Kidney epithelial cell (primary cell): ENCODE measurements at regions not wholly inside any gene's neighbourhood (a gene's known extent, or its start where the extent isn't known, plus 50 kb on each side); places are given as distances from the start of the nearest gene placed in this dataset.

Source experiments
- DNase-seq: peaks from one replicate; pipeline ENCODE4 v3.0.0-alpha.2; 2010; ENCODE audit warnings: low read depth
- H3K27me3 ChIP-seq: 2 replicates; pipeline ENCODE4 v1.6.0; 2011; ENCODE audit warnings: low read length; ENCODE audit not compliant: control insufficient read depth, insufficient read depth
- H3K36me3 ChIP-seq: 2 replicates; pipeline ENCODE4 v1.5.1; 2011; ENCODE audit warnings: low read length; ENCODE audit not compliant: control insufficient read depth, insufficient read depth
- H3K4me3 ChIP-seq: 2 replicates; pipeline ENCODE4 v1.5.1; 2011; ENCODE audit warnings: low read depth, mild to moderate bottlenecking, control low read depth, low read length
- TF ChIP-seq, protein P1 (sequence below): IDR thresholded peaks from 2 replicates; pipeline ENCODE4 v1.5.1; 2011; ENCODE audit warnings: mild to moderate bottlenecking, moderate library complexity, low read length, control low read depth, inconsistent platforms; ENCODE audit not compliant: insufficient read depth, poor library complexity, severe bottlenecking

GRCh38 chr11:37613031-37613430 lies 1015.0 kb upstream of the RAG2 start:
- Histone ChIP-seq H3K27me3 (no peaks in the 10 kb centered on the region), H3K4me3 (no peak overlapping the region), H3K36me3 (no peaks in the 10 kb centered on the region)
- no peak for DNase-seq
- TF ChIP-seq, protein P1, sequence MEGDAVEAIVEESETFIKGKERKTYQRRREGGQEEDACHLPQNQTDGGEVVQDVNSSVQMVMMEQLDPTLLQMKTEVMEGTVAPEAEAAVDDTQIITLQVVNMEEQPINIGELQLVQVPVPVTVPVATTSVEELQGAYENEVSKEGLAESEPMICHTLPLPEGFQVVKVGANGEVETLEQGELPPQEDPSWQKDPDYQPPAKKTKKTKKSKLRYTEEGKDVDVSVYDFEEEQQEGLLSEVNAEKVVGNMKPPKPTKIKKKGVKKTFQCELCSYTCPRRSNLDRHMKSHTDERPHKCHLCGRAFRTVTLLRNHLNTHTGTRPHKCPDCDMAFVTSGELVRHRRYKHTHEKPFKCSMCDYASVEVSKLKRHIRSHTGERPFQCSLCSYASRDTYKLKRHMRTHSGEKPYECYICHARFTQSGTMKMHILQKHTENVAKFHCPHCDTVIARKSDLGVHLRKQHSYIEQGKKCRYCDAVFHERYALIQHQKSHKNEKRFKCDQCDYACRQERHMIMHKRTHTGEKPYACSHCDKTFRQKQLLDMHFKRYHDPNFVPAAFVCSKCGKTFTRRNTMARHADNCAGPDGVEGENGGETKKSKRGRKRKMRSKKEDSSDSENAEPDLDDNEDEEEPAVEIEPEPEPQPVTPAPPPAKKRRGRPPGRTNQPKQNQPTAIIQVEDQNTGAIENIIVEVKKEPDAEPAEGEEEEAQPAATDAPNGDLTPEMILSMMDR = no peak

DNA sequence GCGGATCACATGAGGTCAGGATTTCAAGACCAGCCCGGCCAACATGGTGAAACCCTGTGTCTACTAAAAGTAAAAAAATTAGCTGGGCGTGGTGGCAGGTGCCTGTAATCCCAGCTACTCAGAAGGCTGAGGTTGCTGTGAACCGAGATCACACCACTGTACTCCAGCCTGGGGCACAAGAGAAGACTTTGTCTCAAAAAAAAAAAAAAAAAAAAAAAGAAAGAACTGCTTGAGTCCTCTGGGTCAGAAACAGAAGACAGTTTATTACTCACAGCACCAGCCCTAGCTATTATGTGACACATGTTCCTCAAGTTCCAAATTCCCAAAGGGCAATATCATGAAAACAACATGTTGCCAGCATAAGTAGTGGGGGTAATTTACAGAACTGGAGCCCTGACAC lies 1014.1 kb upstream of the RAG2 start:
- no peaks in the 10 kb centered on the region for H3K27me3 ChIP-seq
- no peak for DNase-seq
- TF ChIP-seq, protein P1 = no peak
- H3K4me3 ChIP-seq = no peak overlapping the region
- H3K36me3 ChIP-seq = no peaks in the 10 kb centered on the region

DNA sequence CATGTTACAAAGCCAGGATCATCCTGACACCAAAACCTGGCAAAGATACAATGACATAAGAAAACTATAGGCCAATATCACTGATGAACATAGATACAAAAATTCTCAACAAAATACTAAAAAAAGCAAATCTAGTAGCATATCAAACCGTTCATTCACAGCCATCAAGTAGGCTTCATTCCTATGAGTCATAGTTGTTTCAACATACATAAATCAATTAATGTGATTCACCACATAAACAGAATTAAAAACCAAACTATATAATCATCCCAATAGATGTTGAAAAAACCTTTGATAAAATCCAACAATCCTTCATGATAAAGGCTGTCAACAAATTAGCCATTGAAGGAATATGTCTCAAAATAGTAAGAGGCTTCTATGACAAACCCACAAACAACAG lies 1007.2 kb upstream of the RAG2 start:
- no peaks in the 10 kb centered on the region for H3K36me3 ChIP-seq
- TF ChIP-seq, protein P1 = no peak
- no peak overlapping the region for H3K4me3 ChIP-seq
- H3K27me3 ChIP-seq = no peaks in the 10 kb centered on the region
- DNase-seq = no peak

GRCh38 chr11:37598381-37598780 lies 1000.3 kb upstream of the RAG2 start:
- Histone ChIP-seq H3K4me3 (no peak overlapping the region), H3K27me3 (no peaks in the 10 kb centered on the region), H3K36me3 (no peaks in the 10 kb centered on the region)
- DNase-seq = no peak
- TF ChIP-seq, protein P1 = no peak

GRCh38 chr11:37597776-37598175 lies 999.7 kb upstream of the RAG2 start:
- no peak overlapping the region for H3K4me3 ChIP-seq
- TF ChIP-seq, protein P1 = no peak

DNA sequence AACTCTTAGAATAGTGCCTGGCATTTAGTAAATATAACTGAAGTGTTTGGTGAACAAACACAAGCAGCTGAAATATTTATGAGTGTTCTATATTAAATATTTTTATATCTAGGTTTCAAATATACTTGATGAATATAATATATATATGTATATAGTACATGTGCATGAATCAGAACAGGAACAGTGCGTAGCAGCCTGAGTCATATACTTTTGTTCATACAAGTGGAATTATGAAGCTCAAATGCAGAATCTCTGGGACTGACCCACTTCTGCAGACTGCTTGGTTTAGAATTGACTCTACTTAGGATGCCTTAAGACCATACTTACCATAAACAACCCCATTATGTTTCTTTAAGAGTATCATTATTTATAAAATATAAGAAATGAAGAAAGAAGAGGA lies 997.8 kb upstream of the RAG2 start:
- Histone ChIP-seq H3K36me3 (no peaks in the 10 kb centered on the region), H3K4me3 (no peak overlapping the region), H3K27me3 (no peaks in the 10 kb centered on the region)
- DNase-seq = no peak
- TF ChIP-seq, protein P1 = no peak

More at GRCh38 chr11:37597776-37598175, 999.7 kb upstream of the RAG2 start:
- no peaks in the 10 kb centered on the region for H3K36me3 ChIP-seq
- DNase-seq = no peak
- no peaks in the 10 kb centered on the region for H3K27me3 ChIP-seq
